GM18873 (cell line): ENCODE measurements at regions not wholly inside any gene's neighbourhood (a gene's known extent, or its start where the extent isn't known, plus 50 kb on each side); places are given as distances from the start of the nearest gene placed in this dataset.
"Not testable (repeated sequence)": the region's sequence is repeated elsewhere in the genome, so short reads cannot be mapped to it uniquely, and the experiment has no call there.

Experiments
- ATAC-seq: cut with Tn5 transposase; IDR thresholded peaks from one replicate; pipeline ENCODE4 v1.9.1; 2021; ENCODE audit warnings: mild to moderate bottlenecking, moderate library complexity, moderate number of reproducible peaks; ENCODE audit not compliant: unreplicated experiment, low FRiP score

DNA sequence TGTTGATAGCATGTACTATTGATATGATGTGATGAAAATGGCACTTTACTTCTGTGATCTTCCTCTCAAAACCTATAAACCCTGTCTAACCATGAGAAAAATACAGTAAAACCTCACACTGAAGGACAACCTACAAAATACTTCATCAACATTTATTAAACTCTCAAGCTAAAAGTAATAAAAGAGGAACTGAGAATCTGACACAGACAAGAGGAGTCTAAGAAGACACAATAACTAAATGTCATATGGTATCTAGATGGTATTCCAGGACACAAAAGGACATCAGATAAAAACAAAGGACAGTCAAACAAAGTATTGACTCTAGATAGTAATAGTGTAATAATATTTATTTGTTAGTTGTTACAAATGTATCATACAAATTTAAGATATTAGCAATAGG is 655.3 kb downstream of the SH3BGRL start:
- ATAC-seq = no peak

DNA sequence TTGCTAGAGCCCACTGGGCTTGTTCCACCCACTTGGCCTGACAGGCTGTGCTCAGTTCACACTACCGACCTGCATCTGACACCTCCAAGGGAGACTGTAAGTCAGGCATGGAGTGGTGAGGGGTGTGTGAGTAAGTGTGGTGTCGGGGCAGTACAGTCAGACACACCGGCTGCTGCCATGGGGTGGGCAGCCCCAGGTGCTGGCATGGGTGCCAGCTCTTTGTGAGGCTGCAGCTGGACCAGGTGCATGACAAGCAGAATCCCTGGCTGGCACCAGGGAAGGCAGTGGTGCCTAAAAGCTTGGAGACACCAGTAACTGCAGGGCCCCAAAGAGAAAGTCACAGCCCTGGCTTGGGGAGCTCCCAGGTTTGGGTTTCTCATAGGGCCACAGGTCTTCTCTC is 665.0 kb downstream of the SH3BGRL start:
- no peak for ATAC-seq

DNA sequence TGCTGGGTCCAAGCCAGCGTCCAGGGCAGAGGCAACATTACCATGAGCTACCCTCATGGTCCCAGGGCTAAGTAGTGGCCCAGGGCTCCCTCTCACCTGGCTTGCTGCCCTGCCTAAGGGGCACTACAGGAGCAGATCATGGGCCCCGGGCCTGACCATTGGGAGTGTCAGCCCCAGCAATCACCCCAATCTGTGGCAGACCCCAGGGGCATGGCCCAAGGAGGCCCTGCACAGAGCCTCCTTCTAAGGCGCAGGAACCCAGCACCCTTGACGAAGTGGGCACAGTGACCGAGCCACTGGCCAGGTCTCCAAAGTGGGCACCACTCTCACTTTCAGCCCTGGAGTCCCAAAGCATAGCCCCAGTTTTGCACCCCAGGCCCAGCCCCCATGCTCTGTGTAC is 667.1 kb downstream of the SH3BGRL start:
- no peak for ATAC-seq

DNA sequence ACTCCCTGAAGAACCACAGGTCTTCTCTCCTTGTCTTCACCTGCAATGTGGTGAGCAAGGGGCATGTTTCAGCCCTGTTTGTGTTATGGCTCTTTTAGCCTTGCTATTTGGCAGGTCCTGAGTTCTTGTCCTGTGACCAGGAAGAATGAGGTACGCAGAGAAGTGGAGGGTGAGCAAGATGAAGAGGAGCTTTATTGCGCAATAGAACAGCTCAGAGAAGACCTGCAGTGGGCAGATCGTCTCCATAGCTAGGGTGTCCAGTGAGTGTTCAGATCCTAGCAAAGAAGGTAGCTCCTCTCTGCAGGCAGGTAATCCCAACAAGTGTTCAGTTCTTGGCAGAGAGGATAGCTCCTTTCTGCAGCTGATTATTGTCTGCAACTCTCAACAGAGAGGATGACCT is 672.9 kb downstream of the SH3BGRL start:
- ATAC-seq = no peak

DNA sequence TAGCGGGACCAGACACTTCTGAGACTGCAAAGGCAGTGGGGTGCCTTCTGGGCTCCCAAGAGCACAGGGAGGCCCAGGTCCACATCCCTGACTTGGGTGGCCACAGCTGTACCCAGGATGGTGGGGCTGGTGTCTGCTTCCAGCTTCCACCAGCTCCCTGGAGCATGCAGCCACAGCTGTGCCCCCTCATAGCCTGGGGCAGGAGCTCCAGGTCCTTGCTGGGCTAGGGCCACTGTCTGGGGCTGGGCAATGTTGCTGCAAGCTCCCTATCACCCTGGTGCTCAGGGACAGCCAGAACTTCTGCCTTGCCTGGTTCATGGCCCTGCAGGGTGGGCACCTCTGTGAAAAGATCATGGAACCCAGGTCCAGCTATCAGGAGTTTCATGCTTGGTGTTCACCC is 673.9 kb downstream of the SH3BGRL start:
- ATAC-seq = no peak

DNA sequence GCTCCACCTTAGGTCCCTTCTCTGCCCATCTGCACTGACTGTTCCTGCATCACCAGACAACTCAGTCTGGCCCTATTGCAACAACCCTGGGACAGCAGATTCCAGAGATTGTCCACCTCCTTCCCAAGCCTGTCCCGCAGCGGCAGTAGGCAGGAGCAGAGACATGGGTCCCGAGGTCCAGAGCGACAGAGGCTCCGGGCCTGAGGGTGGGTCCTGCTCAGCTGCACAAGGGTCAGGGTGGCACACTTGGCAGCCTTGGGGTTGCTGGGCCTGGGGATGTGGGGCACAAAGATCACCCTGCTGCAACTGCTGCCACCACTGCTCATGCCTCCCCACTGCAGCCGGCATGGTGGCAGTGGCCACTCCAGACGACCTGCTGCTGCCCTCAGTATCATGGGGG is 674.5 kb downstream of the SH3BGRL start:
- ATAC-seq = no peak

DNA sequence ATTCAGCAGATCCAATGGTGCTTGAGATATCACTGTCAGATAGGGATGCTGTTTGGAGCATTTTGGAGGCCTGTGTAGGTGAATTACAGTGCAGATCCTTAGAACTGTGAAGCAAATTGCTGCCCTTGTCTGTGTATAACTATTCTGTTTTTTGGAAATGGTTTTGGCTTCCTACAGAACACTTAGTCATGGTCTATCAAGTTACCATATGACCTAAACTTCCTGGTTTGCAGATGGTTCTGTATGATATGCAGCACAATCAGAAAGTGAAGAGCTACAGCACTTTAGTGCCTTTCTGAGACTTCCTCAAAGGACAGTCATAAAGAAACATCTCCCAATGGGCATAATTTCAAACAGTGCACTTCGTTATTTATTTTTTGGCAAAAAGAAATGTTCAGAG is 688.6 kb downstream of the SH3BGRL start:
- ATAC-seq = no peak

DNA sequence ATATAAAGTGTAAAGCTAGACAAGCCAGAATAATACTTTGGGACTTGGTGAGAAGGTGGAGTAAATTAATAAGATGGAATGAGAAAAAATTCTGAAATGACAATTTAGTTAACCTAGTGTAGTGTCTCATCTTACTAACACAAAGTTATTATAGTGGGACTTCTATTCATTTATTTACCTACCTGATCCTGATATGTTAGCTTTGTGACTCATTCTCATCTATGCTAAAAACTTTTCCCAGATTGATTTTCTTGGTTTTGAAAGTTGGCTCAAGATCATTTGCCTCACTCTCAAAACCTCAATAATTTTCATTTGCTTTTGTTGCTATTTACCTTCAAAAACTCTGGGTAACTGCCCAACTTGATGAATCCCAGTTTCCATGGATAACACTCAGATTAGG is 698.6 kb downstream of the SH3BGRL start:
- no peak for ATAC-seq

DNA sequence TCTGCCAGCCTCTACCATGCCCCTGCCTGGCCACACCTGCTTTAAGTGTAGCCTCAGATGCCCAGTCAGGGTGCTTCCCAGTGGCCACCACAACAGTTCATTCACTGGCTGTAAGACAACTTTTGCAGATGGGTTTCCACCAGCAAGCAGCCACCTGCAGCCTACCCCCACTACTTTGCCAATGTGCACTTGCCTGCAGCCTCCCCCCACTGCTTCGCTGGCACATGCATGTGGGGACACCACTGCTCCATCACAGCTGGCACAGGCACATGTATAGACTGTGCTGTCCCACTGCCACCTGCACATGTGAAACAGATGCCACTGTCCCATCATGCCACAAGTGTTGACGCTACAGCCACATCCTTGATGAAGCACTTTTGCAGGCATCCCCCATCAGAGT is 723.9 kb downstream of the SH3BGRL start:
- ATAC-seq = no peak

DNA sequence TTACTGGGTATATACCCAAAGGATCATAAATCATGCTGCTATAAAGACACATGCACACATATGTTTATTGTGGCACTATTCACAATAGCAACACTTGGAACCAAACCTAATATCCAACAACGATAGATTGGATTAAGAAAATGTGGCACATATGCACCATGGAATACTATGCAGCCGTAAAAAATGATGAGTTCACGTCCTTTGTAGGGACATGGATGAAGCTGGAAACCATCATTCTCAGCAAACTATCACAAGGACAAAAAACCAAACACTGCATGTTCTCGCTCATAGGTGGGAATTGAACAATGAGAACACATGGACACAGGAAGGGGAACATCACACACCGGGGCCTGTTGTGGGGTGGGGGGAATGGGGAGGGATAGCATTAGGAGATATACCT is 744.0 kb downstream of the SH3BGRL start:
- not testable (repeated sequence) for ATAC-seq

DNA sequence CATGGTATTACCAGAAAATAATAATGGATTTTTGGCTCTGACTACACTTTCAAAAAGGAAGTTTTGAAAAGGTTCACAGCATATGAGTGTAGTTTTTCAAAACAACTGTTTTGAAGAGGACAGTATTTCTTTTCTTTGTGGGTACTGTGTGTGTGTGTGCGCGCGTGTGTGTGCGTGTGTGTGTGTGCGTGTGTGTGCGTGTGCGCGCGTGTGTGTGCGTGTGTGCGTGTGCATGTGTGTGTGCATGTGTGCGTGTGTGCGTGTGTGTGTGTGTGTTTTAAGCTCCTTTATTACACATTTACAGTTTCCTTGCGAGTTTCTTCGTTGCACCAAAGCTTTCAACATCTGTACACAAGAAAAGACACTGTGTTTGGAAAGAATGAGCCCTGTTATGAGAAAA is 755.4 kb downstream of the SH3BGRL start:
- ATAC-seq = no peak

DNA sequence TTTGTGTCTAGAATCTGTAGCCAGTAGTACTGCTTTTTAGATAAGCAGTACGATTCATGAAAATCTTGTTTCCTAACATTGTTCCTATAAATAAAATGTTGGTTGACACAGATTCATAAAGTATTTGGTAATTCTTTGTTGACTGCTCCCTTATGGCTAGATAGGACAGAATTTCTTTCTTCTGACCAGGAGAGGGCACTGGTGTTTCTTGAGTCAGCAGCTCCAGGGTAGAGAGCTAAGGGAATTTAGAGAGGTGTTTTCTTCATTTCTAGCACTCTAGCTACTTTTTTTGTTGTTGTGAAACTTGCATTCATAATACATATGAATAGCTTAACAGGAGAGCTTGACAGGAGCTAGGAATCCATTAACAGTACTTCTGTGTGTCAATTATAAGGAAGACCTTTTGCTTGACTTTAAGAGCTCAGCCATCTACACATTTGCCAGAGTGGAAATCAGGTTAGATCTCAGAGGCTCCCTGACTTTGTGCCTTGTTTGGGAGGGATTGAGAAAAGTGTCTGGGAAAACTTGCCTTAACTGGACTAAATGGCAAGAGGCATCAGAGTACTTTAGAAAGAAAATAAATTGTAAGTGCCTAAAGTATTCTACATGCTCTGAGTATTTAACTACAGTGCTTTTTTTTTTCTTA is 756.1 kb downstream of the SH3BGRL start:
- no peak for ATAC-seq

DNA sequence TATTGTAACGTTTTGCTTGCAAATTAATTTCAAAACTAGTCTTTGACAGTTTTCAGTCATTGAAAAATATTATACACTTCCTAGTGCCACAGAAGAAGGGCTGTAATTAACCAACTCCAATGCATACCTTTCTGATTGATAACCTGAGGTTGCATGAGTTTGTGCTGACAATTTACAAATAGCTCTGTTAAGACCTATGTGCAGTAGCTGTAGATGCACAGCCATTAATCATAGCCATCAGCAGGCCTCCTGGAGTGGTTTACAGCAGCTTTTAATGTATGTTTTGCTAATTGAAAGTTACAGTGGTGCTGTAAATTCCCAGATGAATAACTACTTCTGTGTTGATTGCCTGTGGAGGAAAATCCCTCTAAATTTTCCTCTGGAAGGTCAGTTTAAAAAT is 758.1 kb downstream of the SH3BGRL start:
- ATAC-seq = no peak

DNA sequence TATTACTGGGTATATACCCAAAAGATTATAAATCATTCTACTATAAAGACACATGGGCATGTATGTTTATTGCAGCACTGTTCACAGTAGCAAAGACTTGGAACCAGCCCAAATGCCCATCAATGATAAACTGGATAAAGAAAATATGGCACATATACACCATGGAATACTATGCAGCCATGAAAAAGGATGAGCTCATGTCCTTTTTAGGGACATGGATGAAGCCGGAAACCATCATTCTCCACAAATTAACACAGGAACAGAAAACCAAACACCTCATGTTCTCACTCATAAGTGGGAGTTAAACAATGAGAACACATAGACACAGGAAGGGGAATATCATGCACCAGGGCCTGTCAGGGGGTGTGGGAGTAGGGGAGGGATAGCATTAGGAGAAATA is 772.5 kb downstream of the SH3BGRL start:
- ATAC-seq = not testable (repeated sequence)

DNA sequence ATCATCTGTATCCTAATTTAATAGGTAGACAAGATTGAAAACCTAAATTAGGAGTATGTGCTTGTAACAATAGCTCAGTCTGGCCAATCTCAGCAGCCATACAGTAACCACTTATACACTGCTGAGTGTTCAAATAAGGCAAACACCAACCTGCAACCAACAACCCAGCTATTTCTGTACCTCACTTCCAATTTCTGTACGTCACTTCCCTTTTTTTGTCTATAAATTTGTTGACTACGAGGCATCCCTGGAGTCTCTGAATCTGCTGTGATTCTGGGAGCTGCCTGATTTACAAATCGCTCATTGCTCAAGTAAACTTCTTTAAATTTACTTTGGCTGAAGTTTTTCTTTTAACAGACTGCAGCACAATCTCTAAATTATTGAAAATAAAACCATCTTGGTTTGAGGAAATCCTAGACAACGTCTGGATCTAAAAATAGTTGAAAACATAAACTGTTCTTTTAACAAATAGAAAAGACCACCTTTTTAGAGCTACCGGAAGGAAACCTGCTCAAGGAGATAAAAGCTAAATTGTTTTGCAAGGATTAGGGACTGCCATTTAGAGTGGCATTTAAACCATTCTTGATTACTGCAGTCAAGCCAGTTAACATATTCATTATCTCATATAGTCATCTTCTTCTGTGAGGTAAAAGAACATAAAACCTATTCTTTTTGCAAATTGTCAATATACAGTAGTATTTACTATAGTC is 778.1 kb downstream of the SH3BGRL start:
- no peak for ATAC-seq

DNA sequence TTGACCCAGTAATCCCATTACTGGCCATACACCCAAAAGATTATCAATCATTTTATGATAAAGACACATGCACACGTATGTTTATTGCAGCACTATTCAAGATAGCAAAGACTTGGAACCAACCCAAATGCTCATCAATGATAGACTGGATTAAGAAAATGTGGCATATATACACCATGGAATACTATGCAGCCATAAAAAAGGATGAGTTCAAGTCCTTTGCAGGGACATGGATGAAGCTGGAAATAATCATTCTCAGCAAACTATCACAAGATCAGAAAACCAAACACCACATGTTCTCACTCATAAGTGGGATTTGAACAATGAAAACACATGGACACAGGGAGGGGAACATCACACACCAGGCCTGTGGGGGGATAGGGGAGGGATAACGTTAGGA is 785.3 kb downstream of the SH3BGRL start:
- not testable (repeated sequence) for ATAC-seq

DNA sequence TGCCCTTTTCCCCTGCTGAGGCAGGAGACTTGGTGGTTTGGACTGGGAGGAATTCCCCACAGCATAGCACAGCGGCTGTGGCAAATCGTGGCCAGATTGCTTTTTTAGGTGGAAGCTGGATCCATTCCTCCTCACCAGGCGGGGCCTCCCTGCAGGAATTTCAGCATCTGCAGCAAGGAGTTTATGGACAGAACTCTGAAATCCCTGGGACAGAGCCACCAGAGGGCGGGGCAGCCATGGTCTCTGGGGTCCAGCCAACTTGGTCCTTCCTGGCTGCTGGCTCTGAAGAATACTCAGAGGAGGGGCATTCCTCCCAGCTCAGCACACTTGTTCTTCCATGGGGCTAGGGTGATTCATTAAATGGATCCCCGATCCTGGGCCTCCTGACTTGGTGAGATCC is 794.3 kb downstream of the SH3BGRL start:
- ATAC-seq = no peak

DNA sequence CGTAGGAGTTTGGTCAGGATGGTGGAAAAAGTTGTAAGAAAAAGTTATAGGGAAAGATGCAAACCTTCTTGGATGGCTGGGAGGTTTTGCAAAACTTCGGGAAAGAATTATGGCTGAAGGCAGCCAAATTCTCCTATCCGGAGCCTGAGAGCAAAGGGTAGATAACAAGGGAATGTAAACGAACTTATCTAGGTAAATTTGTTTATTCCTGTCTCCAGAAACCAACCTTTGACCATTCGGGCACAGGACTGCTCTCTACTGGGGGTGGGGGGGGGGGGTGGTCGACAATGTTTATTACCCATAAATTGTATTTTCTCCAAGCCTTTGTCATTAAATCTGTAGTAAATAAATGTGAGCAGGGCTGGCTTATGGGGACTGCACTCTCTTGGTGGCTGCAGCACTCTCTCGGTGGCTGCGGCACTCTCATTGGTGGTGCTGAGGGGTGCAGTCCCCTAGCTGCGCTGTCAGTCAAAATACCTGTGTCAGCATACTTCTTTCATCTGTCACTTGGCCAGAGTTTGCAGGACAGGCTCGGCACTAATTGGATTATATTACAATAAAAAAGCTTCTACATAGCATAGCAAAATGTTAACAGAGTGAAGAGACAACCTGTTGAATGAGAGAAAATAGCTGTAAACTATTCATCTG is 827.8 kb downstream of the SH3BGRL start:
- no peak for ATAC-seq

DNA sequence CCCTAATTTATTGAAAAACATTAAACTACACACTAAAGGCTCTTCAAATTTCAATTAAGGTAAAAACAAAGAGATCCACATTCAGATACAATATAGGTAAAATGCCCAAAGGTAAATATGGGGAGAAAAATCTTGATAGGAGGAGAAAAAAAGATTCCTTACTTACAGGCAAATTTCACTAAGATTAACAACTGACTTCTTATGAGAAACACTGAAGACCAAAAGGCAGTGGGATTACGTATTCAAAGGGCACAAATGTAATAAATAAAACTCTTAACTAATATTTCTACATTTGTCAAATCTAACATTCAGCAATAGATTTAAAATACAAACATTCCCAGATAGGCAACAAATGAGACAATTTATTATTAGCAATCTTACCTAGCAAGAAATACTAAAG is 829.3 kb downstream of the SH3BGRL start:
- no peak for ATAC-seq

DNA sequence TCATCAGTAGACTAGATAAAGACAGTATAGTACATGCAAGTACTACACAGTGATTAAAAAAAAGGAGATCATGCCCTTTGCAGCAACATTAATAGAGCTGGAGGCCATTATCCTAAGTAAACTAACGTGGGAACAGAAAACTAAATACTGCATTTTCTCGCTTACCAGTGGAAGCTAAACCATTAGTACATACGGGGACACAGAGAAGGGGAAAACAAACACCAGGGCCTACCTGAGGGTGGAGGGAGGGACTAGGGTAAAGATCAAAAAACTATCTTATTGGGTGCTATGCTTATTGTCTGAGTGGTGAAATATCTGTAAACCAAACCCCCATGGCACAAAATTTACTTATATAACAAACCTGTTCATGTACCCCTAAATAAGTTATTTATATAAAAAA is 836.9 kb downstream of the SH3BGRL start:
- ATAC-seq = no peak

DNA sequence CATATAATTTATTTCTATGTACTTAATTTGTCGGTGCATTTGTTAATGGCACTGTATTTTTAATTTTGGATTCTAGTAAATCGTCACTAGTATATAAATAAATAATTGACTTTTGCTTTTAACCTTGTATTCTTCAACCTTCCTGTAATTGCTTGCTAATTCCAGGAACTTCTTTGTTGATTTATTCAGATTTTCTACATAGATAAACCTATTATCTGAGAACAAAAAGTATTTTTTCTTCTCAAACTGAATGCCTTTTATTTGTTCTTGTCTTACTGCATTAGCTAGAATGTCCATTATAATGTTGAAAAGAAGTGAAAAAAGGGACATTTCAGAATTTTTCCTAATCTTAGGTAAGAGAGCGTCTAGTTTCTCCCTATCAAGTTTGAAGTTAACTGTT is 839.1 kb downstream of the SH3BGRL start:
- no peak for ATAC-seq

DNA sequence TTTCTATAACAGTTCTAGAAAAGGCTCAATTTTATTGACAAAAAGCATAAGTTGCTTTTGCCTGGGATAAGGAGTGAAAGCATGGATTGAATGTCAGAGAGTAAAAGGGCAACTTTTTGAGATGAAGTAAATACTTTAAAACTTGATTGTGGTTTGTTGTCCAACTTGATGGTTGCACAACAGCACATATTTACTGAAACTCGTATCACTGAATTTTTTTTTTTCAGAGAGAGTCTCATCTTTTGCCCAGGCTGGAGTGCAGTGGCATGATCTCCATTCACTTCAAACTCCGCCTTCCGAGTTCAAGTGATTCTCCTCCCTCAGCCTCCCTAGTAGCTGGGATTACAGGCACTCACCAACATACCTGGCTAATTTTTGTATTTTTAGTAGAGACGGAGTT is 856.8 kb downstream of the SH3BGRL start:
- no peak for ATAC-seq
